DMS79 treated with DMSO at 0.1 percent for 48 hours (cell line): ENCODE measurements at regions not wholly inside any gene's neighbourhood (a gene's known extent, or its start where the extent isn't known, plus 50 kb on each side); places are given as distances from the start of the nearest gene placed in this dataset.

Source experiments
- DNase-seq: peaks from one replicate; lab custom pipeline; 2025; lab: John Stamatoyannopoulos, UW

DNA sequence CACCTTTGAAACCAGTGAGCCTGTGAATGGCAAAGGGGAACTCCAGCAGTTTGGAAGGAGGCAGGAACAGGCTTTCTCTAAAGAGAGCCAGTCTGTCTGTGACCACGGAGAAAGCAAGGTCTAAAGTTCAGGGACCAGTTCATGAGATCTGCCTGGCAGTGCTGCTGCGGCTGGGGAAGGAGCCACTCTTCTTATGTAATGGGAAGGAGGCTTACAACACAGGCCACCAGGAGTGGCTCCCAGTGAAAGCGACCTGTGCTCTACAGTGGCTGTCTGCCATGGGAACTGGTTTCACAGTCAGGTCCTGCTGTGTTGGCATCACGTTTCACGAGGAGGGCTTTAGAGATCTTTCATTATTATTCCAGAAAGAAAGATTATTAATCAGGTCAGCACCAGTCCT is 291.9 kb upstream of the PRDM1 start:
- DNase-seq = no peak

DNA sequence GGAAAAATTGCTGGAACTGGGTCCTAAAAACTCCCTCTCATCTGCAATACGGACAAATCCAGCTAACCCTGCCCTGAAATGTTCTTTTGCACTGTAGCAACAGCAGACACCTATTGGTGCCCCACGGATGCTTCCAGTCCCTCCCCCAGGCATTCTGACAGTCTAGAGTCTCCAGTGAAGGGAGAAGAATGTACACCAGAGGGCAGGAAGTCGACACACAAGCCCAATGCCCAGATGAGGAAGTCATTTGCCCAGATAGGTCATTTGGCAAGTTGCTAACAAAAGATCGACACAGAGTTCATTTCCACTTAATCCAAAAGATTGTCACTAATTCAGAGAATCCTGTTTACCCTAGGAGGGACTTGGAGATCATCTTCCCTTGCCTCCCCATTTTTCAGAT is 293.0 kb upstream of the PRDM1 start:
- DNase-seq = no peak

- no peak for DNase-seq
Measured at GRCh38 chr6:105791583-105792318, 294.4 kb upstream of the PRDM1 start.

DNA sequence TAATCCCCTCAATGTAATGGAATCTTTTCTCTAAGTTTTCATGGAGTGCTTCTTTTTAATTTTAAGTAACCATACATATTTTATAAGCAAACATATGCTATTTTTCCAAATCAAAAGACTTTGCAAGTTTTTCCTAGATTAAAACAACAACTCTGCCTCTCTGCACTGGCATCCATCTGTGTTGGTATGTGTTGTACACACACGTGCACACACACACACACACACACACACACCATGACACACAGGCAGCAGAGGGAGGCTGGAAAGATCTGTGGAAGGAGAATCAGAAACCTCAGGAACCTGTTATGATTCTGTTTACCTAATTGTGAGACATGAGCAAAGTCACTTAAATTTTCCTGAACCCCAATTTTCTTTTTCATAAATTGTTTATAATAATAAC is 295.0 kb upstream of the PRDM1 start:
- no peak for DNase-seq

DNA sequence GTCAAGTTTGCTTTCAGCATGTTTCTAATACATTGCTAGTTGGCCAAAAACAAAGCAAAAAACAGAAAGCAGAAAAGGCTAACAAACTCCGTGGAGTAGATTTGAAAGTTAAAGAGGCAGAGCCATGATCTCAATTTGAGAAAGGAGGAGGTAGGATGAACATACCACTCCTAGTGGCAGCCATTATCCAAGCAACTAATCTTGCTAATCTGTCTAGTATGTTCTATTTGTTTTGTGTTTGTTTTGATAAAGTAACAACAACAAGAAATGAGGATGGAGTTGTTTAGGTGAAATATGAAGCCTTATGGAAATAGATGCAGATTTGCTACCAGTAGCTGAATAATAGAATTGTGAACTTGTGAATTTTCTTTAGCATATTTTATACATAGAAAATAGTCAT is 295.5 kb upstream of the PRDM1 start:
- DNase-seq = no peak

DNA sequence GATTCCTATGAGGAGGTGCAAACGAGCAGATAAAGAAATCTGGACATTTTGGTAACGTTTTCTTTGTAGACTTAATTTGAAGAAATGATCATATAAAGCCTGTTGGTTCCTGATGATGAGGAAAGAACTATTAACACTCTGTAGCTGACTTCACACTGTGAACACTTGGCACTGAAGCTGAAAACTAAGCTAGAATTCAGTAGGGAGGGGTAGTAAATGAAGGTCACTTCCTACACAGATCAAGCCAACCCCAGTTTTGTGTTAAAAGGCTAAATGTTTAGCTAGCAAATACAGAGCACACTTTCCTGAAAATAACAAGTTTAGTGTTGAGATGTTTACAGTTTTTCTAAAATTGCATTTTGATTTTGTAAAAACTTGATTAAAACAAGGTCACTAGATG is 296.2 kb upstream of the PRDM1 start:
- DNase-seq = no peak

DNA sequence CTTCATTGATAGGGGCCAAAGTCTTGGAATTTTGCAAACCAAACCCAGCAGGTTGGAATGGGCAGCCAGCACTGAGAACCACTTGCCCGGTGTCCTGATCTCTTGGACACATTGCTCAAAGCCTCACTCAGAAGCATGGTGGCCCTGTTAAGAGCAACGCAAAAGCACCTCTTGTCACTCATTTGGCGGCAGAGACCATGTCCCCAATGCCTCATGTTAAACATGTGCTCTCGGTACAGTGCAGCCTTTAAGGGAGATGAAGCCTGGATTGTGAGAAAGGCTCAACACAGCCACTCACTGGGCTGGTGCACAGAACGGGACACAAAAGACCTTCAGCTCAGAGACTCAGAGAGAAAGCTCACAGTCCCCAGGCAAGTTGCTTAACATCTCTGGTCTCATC is 298.4 kb upstream of the PRDM1 start:
- DNase-seq = no peak

DNA sequence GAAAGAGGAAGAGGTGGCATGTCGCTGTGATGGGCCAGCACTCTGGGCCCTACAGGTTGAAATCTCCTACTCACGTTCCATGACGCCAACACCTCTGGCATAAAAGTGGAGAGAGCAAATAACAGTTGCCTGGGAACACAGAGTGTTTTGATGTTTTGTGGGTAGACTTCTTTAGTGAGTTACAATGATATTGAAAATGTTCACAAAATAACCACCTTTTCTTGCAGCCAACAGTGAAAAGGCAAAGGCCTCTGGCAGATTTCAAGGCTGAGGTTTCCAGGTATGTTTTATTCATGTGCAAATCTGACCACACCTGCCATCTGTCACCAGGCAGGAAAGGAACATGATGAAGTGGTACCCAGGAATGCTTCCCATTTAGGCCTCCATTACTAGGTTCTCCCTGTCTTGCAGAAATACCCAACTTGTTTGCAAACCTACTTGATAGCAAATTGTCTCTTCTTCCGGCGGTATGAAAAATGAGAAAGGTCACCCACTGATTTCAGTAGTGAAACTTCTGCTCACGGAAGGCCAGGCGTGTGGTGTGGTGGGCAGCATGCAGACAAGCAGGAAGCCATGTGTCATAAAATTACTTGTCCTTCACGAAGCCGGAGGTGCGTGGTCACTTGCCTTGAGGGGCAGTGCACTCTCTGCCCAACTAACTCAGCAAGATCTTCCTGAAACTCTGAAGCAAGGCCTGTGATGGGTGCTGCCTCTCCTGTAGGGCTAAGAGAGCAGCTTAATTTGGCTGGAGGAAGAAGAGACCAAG is 299.1 kb upstream of the PRDM1 start:
- no peak for DNase-seq

DNA sequence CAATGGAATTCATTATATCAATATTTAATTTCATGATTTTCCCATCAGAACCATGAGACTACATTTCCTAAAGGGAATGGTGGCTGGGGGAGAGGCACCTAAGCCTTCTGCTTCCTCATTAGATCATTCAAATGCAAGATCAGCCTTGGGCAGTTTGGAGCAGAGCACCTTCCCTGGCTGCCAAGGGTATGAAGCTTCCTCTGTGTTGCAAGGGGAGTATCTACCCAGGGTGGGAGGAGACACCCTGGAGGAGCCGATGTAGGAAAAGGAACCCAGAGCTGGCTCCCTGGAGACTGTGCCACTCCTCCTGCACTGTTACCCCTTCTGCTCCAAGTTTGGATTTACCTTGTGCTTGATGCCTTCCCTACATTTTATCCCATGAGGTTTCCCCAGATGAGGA is 299.7 kb upstream of the PRDM1 start:
- no peak for DNase-seq

DNA sequence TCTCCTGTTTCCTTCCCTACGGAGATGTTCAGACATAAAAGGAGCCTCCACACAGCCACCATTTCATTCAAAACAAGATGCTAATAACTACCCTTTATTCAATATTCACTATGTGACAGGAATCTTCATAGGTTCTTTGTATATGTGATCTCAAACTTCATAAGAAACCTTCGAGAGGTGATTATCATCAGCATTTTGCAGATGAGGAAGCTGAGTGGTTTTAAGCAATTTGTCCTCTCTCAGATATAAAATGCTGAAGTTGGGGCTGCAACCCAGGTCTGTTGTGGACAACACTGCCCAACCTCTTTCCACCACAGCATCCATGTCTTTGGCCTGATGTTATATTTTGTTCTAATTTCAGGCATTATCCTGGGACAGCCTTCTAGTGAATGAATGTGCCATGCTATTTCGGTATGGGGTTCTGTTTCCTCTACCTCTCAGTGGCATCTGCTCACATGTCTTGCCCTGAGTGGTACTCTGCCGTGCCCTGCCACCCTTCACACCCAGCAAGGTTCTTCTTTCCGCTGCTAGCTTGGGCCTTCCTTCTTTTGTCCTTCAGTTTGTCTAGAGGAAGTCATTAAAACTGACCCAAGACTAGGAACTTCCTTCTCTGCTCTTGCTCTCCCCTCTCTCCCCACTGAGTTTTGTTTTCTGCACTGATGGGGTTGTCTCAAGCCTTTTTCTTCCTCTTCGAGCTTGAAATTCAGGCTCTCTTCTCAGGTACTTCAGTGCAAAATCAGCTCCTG is 300.9 kb upstream of the PRDM1 start:
- DNase-seq = no peak

DNA sequence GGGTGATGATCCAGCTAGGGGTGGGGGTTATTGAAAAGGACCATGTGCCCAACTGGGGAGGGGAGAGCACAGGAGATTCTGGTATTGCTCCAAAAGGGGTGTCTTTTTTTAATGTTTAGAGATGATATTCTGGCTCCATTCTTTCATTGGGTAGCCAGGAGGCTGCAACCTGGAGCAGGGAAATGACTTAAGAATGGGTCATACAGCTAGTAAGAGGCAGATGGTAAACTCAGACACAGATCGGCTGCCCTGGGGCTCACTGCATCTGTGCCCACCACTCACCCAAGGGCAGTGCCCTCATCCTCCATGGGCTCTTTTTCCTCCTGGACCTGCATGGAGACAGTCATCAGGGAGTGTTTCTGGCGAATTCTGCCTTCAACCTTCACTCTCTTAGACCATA is 302.0 kb upstream of the PRDM1 start:
- DNase-seq = no peak

DNA sequence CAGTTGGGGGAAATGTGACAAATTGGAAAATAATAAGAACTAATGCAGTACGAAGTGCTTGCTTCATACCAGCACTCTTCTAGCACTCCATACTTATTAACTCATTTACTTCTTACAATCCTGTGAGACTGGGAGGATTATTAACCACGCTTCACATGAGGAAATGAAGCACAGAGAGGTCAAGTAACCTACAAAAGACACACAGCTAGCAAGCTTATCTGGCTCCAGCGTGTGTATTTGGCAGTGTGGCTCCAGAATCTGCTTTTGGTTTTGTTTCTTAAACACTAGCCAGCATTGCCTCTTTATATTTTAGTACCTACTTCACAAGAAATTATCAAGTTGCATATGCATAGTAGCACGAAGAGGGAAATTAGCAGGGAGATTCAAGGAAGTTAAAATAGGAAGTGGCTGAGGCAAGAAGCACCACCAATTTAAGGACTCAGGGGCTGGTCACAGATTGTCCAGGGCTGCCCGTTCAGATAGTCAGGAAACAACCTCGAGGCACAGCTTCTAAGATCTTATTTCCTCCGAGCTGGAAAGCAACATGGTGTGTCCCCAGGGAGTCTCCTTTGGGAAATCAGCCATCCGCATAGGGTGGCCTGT is 302.7 kb upstream of the PRDM1 start:
- no peak for DNase-seq

DNA sequence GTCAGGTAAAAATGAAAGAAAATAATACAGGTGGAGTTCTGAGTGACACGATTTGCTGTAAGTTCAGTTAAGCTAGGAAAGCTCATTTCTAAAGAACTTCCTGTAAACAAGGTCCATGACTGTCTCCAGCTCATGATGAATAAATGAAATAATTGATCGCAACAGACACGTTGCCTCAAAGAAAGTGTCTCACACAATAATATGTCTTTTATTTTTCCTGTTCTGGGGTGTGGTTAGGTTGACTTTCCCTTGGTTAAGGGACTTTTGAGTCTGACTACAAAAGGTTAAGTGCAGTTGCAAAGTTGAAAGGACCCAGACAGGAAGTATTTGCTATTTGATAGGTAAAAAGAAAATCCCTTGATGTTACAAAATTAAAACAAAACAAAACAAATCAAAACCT is 304.2 kb upstream of the PRDM1 start:
- no peak for DNase-seq

DNA sequence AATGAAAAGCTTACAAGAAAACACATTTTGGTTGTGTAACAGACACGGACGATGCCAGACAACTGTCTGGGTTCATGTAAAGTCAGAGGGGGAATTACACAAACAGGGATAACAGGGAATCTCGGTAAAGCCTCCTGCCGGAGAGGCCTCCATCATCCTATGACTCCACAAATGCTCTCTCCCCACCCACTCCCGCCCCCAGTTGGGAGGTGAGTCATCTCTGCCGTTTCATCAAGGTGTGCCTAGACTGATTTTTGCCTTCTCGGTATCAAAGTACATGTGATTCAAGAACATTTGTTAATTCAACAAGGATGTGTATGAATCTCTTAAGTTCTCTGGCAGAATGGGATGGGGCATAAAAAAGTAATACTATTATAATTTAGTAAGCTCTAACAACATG is 304.9 kb upstream of the PRDM1 start:
- no peak for DNase-seq

DNA sequence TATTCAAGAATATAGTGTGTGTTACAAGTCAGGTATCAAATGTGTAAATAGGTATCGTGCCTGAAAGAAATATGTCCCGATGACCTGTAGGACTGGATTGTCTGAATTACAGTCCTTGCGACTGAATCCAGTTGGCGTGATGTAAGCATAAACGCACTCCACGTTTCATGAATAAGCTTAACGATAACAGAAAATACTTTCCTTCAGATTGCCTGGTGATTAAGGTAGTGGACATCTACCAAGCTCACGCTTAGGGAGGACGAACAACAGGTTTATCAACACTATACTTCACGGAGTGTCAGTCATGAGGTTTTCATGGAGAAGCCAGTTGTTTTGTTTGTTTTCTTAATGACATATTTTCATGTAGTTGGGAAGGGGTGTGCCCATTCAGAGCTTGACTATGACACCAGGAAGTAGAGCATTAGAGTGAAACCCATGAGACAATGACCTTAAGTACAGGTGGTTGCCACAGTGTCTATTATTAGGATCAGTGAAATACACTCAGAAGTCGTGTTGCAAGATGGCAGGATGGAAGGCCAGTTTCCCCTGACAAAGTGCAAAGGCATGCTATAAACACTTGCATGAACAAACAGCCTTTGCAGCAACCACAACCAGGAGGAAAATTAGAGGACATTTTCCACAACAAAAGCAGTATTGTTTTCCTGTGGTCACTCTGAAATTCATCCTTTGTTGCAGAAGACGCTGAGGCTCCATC is 305.8 kb upstream of the PRDM1 start:
- no peak for DNase-seq

GRCh38 chr6:105779110-105779509 is 307.0 kb upstream of the PRDM1 start:
- DNase-seq = no peak

DNA sequence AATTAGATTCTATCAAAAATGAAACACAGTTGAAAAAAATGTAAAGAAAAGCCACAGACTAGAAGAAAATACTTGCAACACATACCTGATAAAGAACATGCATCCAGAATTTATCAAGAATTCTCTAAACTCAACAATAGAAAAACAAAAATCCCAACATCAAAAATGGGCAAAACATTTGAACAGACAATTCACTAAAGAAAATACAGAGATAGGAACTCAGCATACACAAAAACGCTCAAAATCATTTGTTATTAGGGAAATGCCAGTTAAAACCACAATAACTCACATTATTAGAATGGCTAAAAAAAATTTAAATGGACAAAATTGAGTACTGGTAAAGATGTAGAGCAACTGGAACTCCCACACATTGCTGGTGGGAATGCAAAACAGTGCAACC is 311.0 kb upstream of the PRDM1 start:
- no peak for DNase-seq

GRCh38 chr6:105774247-105774646 is 311.9 kb upstream of the PRDM1 start:
- no peak for DNase-seq

- no peak for DNase-seq
Measured at GRCh38 chr6:105771313-105771970, 314.7 kb upstream of the PRDM1 start.

DNA sequence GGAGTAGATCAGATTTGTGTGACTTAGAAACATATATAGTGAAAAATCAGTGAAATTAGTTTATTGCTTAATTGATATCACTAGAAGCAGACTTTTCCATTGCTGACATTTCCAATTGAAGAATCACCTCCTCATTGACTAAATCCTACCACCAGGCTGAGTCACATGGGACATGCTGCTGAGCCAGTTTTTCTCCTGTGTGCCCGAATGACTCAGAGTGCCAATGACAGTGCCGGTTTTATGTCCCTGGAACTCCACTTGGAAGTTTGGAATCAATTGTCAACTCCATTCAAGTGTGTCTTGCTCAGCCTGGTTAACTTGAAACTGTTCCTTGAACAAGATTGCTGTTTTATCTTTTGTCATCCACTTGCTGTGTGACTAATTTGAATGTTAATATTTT is 316.1 kb upstream of the PRDM1 start:
- no peak for DNase-seq

DNA sequence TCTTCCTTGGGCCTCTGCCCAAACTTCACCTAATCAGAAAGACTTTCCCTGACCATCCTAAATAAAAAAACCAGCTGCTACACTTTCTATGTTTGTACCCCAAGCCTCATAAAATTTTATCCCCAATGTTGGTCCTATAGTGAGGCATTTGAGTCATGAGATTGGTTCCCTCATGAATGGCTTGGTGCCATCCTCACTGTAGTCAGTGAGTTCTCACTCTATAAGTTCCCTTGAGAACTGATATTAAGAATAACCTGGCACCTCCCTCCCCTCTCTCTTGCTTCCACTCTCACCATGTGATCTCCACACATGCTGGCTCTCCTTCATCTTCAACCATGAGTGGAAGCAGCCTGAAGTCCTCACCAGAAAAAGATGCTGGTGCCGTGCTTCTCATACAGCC is 316.9 kb upstream of the PRDM1 start:
- DNase-seq = no peak

GRCh38 chr6:105767541-105767940 is 318.6 kb upstream of the PRDM1 start:
- DNase-seq = no peak
